Smooth muscle cell (in vitro differentiated cells): ENCODE measurements at regions not wholly inside any gene's neighbourhood (a gene's known extent, or its start where the extent isn't known, plus 50 kb on each side); places are given as distances from the start of the nearest gene placed in this dataset.

Experiments
- DNase-seq: peaks from one replicate; lab custom pipeline; 2025; ENCODE audit not compliant: unreplicated experiment; lab: John Stamatoyannopoulos, UW
- H2AFZ ChIP-seq: fragments of 200-600 bp; sonication (generic); 2 replicates; pipeline ENCODE4 v1.6.0; 2016; ENCODE audit warnings: antibody characterized with exemption, low read depth, mild to moderate bottlenecking
- H3F3A ChIP-seq: fragments of 200-600 bp; sonication (generic); 2 replicates; pipeline ENCODE4 v1.6.0; 2017; ENCODE audit warnings: antibody characterized with exemption, low read depth
- H3K27ac ChIP-seq: fragments of 200-600 bp; sonication (generic); 2 replicates; pipeline ENCODE4 v1.5.1; 2016; ENCODE audit warnings: low read depth, mild to moderate bottlenecking
- H3K27me3 ChIP-seq: fragments of 200-600 bp; sonication (generic); 2 replicates; pipeline ENCODE4 v1.6.1; 2016; ENCODE audit warnings: low read depth, mild to moderate bottlenecking
- H3K36me3 ChIP-seq: fragments of 200-600 bp; sonication (generic); 2 replicates; pipeline ENCODE4 v1.5.1; 2016; ENCODE audit warnings: low read depth
- H3K4me1 ChIP-seq: fragments of 200-600 bp; sonication (generic); 2 replicates; pipeline ENCODE4 v1.5.1; 2016; ENCODE audit warnings: low read depth
- H3K4me2 ChIP-seq: fragments of 200-600 bp; sonication (generic); 2 replicates; pipeline ENCODE4 v1.6.0; 2016; ENCODE audit warnings: mild to moderate bottlenecking
- H3K4me3 ChIP-seq: fragments of 200-600 bp; sonication (generic); 2 replicates; pipeline ENCODE4 v1.5.1; 2016; ENCODE audit warnings: mild to moderate bottlenecking
- H3K79me2 ChIP-seq: fragments of 200-600 bp; sonication (generic); 2 replicates; pipeline ENCODE4 v1.6.0; 2016; ENCODE audit warnings: low read depth, mild to moderate bottlenecking
- H3K9ac ChIP-seq: fragments of 200-600 bp; sonication (generic); 2 replicates; pipeline ENCODE4 v1.6.0; 2016; ENCODE audit warnings: low read depth
- H3K9me3 ChIP-seq: fragments of 200-600 bp; sonication (generic); replicated peaks from 2 replicates; pipeline ENCODE4 v1.5.1; 2016; ENCODE audit warnings: low read depth
- H4K20me1 ChIP-seq: fragments of 200-600 bp; sonication (generic); 2 replicates; pipeline ENCODE4 v1.6.0; 2016; ENCODE audit warnings: low read depth
- WGBS: methylation state at CpG from one replicate; pipeline ENCODE4 v1.1.7; 2016; ENCODE audit warnings: low lambda C conversion rate; 5-methylcytosine and 5-hydroxymethylcytosine counted together
- TF ChIP-seq, protein P1 (sequence below): fragments of 200-600 bp; sonication (generic); IDR thresholded peaks from 2 replicates; pipeline ENCODE4 v1.5.1; 2017; ENCODE audit warnings: borderline replicate concordance, mild to moderate bottlenecking, antibody characterized with exemption; ENCODE audit not compliant: insufficient read depth, poor library complexity, severe bottlenecking

DNA sequence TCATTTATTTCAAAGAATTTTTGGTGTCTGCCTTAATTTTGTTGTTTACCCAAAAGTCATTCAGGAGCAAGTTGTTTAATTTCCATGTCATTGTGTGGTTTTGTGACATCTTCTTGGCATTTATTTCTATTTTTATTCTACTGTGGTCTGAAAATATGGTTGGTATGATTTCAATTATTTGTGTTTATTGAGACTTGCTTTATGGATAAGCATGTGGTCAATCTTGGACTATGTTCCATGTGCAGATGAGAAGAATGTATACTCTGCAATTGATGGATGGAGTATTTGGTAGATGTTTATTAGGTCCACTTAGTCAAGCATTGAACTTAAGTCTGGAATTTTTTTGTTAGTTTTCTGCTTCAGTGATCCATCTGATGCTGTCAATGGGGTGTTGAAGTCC is 383.0 kb downstream of the PMP22 start:
- DNase-seq, result no peak
- Histone ChIP-seq H3K27me3 (no peaks in the 10 kb centered on the region), H4K20me1 (no peaks in the 10 kb centered on the region), H3K27ac (no peak overlapping the region), H3K36me3 (peaks cover 4% of the 10 kb centered on the region), H3K4me3 (no peak overlapping the region), H2AFZ (no peak overlapping the region), H3F3A (no peaks in the 10 kb centered on the region), H3K79me2 (no peaks in the 10 kb centered on the region), H3K9ac (no peak overlapping the region), H3K4me1 (no peaks in the 10 kb centered on the region), H3K9me3 (peaks cover 4% of the 10 kb centered on the region), H3K4me2 (no peak overlapping the region)
- TF ChIP-seq, protein P1, sequence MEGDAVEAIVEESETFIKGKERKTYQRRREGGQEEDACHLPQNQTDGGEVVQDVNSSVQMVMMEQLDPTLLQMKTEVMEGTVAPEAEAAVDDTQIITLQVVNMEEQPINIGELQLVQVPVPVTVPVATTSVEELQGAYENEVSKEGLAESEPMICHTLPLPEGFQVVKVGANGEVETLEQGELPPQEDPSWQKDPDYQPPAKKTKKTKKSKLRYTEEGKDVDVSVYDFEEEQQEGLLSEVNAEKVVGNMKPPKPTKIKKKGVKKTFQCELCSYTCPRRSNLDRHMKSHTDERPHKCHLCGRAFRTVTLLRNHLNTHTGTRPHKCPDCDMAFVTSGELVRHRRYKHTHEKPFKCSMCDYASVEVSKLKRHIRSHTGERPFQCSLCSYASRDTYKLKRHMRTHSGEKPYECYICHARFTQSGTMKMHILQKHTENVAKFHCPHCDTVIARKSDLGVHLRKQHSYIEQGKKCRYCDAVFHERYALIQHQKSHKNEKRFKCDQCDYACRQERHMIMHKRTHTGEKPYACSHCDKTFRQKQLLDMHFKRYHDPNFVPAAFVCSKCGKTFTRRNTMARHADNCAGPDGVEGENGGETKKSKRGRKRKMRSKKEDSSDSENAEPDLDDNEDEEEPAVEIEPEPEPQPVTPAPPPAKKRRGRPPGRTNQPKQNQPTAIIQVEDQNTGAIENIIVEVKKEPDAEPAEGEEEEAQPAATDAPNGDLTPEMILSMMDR, result no peak

DNA sequence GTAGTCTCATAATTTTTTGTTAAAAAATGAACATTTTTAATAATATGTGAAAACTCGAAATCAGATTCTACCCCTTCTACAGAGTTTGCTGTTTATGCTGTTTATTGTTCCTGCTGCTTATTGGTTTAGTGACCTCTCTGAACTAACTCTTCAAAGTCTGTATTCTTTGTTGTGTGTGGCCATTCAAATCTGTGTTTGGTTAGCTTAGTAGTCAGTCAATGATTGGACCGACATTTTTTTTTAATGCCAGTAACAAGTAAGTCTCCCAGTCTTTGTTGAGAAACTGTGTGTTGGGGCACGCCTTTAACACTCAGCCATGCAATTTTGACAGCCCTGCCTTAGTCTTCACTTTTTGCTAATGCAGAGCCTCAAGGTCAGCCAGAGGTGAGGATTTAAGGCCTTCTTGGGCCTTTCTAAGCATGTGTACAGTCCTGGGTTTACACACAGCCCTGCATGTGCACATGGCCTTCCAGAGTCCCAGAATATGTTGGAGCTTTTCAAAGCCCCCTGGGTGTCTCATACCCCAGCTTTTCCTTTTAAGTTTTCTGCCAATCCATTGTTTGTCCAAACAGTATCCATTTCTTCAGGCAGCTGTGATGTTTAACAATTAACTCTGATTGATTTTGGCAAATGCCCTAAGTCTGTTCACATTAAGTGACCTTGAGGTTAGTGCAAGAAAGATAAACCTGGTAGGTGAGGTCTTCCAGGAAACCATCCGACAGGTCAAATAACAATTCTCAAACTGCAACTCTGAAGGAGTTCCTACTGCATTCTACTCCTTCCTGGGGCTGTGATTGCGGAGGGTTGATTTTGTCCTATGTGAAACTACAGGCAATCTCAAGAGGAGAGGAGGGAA is 389.3 kb downstream of the PMP22 start:
- no peak for DNase-seq
- WGBS, result 97% methylated on average over 5 of the region's 5 CpGs
- no peak overlapping the region for H3K27ac ChIP-seq
- TF ChIP-seq, protein P1, result no peak
- H2AFZ ChIP-seq, result no peak overlapping the region
- H3K4me2 ChIP-seq, result no peak overlapping the region
- no peaks in the 10 kb centered on the region for H3K36me3 ChIP-seq
- no peak overlapping the region for H3K4me3 ChIP-seq
- H3F3A ChIP-seq, result no peaks in the 10 kb centered on the region
- H3K27me3 ChIP-seq, result no peaks in the 10 kb centered on the region
- no peak overlapping the region for H3K9ac ChIP-seq
- H3K4me1 ChIP-seq, result no peaks in the 10 kb centered on the region
- H4K20me1 ChIP-seq, result no peaks in the 10 kb centered on the region
- H3K79me2 ChIP-seq, result no peaks in the 10 kb centered on the region
- H3K9me3 ChIP-seq, result no peaks in the 10 kb centered on the region

DNA sequence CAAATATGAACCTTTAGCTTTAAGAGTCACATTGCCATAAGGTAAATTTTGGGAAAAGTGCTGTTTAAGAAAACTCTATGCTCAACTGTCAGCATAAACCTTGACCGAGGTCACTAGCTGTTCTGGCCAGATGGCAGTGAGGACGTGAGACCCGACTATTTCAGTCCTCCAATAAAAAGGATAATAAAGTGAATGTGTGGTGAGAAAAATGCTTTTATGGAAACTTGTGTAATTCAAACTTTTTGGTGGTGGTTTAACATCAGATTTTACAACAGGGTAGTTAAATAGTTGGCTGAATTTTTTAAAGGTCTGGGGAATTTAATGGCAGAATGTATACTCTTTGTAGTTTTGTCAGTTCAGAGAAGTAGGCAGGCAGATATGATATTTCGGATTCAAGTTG is 391.1 kb downstream of the PMP22 start:
- no peaks in the 10 kb centered on the region for H3K36me3 ChIP-seq
- no peak overlapping the region for H3K4me2 ChIP-seq
- no peaks in the 10 kb centered on the region for H3K4me1 ChIP-seq
- H3K79me2 ChIP-seq, result no peaks in the 10 kb centered on the region
- H3K9ac ChIP-seq, result no peak overlapping the region
- no peak overlapping the region for H3K27ac ChIP-seq
- no peak overlapping the region for H2AFZ ChIP-seq
- no peak overlapping the region for H3K4me3 ChIP-seq
- DNase-seq, result no peak
- no peaks in the 10 kb centered on the region for H3K27me3 ChIP-seq
- TF ChIP-seq, protein P1, result no peak
- no peaks in the 10 kb centered on the region for H3F3A ChIP-seq
- 32% methylated on average over 4 of the region's 4 CpGs for WGBS
- H3K9me3 ChIP-seq, result no peaks in the 10 kb centered on the region
- H4K20me1 ChIP-seq, result no peaks in the 10 kb centered on the region

DNA sequence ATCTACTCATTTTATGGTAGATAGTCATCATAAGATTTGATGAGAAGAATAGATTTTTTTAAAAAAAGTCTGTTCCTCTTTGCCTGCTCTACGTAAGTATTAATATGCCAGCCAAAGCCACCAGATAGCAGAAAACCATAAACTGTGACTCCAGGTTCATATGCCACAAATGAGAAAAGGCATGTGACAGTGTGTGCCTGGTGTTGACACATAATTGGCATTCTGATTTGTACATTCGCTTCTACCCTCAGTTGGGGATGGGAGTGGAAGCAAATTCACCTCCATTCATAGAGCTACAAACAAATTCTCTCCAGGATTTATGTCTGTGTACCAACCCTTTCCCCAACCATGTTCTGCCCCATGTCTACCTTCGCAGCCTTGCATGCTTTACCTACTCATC is 391.6 kb downstream of the PMP22 start:
- 96% methylated on average over 3 of the region's 3 CpGs for WGBS
- Histone ChIP-seq H3K79me2 (no peaks in the 10 kb centered on the region), H3K27ac (no peak overlapping the region)

More for the DNA sequence above, 391.6 kb downstream of the PMP22 start:
- no peak for DNase-seq
- no peaks in the 10 kb centered on the region for H3K27me3 ChIP-seq
- no peak overlapping the region for H3K9ac ChIP-seq
- TF ChIP-seq, protein P1, result no peak
- no peaks in the 10 kb centered on the region for H3F3A ChIP-seq
- H2AFZ ChIP-seq, result no peak overlapping the region
- no peak overlapping the region for H3K4me2 ChIP-seq
- H3K4me1 ChIP-seq, result no peaks in the 10 kb centered on the region
- no peaks in the 10 kb centered on the region for H3K36me3 ChIP-seq
- H3K4me3 ChIP-seq, result no peak overlapping the region
- no peaks in the 10 kb centered on the region for H4K20me1 ChIP-seq
- no peaks in the 10 kb centered on the region for H3K9me3 ChIP-seq
